Medulla oblongata (tissue), 1 donor: ENCODE measurements at regions not wholly inside any gene's neighbourhood (a gene's known extent, or its start where the extent isn't known, plus 50 kb on each side); places are given as distances from the start of the nearest gene placed in this dataset.
"Not testable (repeated sequence)": the region's sequence is repeated elsewhere in the genome, so short reads cannot be mapped to it uniquely, and the experiment has no call there.

Experiments
- DNase-seq: peaks from one replicate; pipeline ENCODE4 v3.0.0-alpha.2; 2015; ENCODE audit errors: extremely low spot score

GRCh38 chr9:25731895-25732794 is 53.9 kb upstream of the TUSC1 start:
- DNase-seq = not testable (repeated sequence)
